ENCODE measurements at regions not wholly inside any gene's neighbourhood (a gene's known extent, or its start where the extent isn't known, plus 50 kb on each side); places are given as distances from the start of the nearest gene placed in this dataset.

- TF ChIP-seq CTCF (IDR thresholded peaks at IDR 0.05) (no peak), POLR2A (IDR thresholded peaks at IDR 0.05) (no peak)
Measured at GRCh38 chr13:105070452-105070851, 1465.0 kb downstream of the EFNB2 start.

Data from breast epithelium (tissue), 3 donors.